NCI-H526 (cell line): ENCODE measurements at regions not wholly inside any gene's neighbourhood (a gene's known extent, or its start where the extent isn't known, plus 50 kb on each side); places are given as distances from the start of the nearest gene placed in this dataset.
A peak's percentile ranks its signal among the peaks of the same experiment; 100 is the strongest.

ENCODE experiments used
- DNase-seq, 2 experiments: peaks; one replicate each; lab custom pipeline; 2025; lab: John Stamatoyannopoulos, UW

DNA sequence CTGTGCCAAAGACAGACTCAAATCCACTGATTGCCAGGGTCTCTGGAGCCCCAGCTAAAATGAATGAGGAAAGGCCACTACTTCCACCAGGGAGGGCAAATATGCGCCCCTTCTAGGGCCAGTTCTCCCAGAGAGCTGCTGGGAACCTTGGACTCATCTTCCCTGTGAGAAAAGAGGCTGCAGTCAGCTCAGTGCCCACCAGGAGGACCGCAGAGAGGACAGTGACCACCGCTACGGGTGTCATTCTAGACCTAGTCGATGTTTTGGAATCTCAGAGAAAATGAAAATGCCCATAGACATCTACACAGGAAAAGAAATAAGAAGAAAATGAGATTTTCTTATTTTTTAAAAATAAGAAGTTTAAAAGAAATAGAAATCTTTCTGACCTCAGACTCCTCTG, 235.1 kb downstream of the UQCRFS1 start:
- DNase-seq: no peak

DNA sequence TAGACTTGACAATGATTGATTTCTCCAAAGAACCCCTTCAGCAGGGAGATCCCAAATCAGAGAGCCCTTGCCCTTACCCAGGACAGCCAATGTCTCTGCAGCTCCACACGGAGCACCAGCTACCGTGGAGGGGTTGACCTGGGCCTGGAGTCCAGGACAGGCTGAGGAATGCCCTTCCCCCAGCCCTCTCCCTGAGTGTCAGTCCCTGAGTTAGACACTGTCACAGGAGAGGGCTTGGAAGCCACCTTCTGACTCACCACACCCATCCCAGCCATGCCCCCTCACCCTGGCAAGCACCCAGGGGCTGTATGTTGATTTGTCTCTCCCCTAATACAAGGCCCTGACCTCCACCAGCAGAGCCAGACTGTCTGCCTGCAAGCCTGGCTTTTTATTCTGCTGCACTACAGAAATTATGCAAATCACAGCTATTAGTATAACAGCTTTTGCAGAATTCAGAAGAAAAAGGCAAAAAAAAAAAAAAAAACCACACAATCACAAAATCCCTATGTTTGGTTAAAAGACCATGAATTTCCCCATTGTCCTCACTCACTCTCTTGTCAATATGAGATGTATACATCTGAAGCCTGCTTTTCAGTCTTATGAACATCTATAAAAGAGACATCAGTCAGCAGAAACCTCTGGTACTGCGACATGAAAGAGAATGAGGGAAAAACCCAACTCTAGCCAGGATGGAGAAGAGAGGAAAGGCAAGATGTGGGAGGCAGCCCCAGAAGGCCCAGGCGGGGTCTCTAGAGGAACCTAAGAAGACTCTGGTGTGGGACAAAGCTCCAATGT, 240.7 kb downstream of the UQCRFS1 start:
- peak; percentile 66 to 72 for DNase-seq

DNA sequence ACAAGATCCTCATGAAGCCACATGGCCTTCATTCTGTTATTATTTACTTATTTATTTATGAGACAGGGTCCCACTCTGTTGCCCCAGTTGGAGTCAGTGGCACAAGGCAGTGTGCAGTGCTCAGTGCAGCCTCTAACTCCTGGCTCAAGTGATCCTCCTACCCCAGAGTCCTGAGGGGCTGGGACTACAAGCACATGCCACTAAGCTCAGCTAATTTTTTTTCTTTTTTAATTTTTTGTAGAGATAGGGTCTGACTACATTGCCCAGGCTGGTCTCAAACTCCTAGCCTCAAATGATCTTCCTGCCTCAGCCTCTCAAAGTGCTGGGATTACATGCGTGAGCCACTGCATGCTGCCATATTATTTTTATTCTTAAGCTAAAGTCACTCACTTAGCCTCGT, 241.4 kb downstream of the UQCRFS1 start:
- DNase-seq: no peak

DNA sequence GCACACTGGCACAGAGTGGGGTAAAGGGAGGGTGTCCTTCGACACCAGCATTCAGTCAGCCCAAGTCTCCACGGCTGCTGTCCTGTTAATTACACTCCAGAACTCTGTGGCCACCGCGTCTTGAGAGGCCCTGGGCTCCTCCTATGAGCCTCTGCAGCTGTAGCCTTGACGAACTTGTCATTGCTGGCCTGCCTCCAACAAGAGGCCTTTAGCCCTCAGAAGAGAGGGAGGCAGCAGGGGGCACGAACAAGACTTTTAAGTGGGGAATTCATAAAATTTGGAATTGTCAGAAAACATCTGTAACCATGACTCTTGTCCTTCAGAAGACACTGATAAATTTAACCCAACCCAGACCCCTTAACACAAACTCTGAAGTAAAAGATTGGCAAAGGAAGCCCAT, 241.9 kb downstream of the UQCRFS1 start:
- DNase-seq: no peak

DNA sequence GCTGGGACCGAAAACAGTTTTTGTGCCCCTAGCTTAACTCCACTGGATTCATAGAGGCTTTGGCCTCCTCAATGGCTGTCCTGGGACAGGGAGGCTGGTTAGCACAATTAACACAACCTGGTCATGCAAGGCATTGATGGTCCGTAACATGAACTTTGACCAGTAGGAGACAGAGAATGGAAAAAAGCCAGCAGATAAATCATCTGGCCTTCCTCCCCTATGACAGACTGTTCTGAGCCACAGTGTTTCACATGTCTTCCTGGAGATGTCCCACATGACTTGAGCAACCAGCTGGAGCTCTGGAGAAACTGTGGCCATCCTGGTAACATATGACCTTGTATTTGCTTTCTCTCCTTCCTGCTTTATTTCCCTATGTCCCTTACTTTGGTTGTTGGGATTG, 244.2 kb downstream of the UQCRFS1 start:
- no peak for DNase-seq

DNA sequence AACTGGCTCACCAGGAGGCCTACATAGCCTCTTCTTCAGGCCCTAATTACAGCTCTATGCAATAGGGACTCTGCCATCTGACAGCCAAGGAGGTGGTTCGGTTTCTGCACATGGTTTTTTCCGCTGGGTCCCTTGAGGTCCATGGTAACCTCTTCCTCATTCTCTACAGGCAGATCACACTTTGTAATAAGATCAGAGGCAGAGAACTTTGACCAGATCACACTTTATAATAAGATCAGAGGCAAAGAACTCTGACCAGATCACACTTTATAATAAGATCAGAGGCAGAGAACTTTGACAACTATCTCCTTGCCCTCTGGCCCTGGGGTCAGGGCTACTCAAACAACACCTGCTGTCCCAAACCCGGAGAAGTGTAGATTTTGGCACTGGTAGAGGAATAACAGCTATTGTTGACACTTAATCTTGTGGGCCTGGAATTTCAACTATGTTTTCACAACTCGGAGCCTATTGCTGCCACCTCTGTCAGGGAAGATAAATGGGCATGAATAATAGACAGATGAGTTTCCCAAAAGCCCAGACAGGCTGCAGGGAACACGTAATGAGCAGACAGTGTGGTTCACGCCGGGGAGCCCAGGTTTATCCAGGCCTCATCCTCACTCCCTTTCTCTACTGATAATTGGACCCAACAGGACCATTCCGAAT, 246.1 kb downstream of the UQCRFS1 start:
- DNase-seq: no peak

DNA sequence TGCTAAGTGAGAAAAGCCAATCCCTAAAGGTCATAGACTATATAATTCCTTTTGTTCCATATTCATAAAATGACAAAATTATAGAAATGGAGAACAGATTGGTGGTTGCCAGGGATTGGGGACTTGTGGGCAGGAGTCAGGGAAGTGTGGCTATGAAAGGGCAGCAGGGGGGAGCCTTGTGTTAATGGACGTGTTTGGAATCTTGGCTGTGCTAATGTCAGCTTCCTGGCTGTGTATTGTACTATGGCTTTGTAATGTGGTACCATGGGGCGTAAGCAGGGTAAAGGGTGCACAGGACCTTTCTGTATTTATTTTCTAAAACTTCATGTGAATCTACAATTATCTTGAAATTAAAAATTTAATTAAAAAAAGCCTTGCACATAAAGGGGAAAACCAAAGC, 248.5 kb downstream of the UQCRFS1 start:
- DNase-seq: no peak

DNA sequence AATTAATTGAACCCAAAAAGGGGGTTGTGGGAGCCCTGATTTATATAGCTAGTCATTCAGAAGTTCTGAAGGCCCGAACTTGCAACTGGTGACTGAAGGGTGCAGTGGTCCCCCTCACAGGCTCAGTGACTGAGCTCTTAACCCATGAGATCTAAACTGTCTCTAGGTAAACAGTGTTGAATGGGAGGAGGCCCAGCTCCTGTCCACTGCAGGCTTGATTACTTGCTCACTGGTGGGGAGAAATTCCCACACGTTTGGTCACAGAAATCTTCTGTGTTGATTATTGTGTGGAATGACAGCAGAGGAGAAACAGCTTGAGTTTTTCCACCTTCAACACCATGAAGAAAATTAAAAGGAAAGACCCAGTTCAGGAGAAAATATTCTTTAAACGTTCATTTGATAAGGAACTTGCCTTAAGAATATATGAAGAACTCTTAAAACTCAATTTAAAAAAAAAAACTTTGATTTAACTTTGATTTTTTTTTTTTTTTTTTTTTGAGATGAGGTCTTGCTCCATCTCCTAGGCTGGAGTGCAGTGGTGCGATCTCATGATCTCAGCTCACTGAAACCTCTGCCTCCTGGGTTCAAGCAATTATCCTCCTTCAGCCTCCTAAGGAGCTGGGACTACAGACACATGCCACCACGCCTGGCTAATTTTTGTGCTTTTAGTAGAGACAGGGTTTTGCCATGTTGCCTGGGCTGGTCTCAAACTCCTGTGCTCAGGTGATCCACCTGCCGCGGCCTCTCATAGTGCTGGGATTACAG, 249.3 kb downstream of the UQCRFS1 start:
- no peak for DNase-seq

DNA sequence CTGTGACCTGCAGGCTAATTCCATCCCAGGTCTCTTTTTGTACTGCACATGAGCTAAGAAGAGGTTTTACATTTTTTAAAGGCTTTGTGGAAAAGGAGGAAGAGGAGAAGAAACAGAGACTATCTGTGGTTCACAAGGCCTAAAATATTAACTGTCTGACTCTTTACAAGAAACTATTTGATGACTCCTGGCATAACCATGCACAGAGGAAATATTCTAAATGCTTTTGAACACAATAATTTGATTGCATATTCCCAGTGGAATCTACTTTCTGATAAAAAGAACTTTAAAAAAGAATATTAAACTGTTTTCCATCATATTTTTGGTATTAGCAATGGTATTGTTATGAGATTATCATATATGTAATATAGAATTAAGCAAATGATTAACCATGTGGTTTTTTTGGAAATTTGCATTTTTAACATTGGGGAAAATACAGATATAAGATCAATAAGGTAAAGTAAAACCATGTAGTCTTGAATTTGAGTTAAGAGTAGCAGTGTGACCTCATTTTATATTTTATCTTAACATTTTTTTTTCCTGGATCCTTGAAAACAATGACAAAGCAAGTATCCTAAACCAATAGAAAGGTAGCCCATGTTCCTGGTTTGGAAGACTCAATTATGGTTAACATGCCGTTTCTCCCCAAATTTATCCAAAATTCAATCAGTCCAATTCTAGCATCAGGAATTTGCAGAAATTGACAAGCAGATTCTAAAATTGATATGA, 251.0 kb downstream of the UQCRFS1 start:
- DNase-seq: no peak

DNA sequence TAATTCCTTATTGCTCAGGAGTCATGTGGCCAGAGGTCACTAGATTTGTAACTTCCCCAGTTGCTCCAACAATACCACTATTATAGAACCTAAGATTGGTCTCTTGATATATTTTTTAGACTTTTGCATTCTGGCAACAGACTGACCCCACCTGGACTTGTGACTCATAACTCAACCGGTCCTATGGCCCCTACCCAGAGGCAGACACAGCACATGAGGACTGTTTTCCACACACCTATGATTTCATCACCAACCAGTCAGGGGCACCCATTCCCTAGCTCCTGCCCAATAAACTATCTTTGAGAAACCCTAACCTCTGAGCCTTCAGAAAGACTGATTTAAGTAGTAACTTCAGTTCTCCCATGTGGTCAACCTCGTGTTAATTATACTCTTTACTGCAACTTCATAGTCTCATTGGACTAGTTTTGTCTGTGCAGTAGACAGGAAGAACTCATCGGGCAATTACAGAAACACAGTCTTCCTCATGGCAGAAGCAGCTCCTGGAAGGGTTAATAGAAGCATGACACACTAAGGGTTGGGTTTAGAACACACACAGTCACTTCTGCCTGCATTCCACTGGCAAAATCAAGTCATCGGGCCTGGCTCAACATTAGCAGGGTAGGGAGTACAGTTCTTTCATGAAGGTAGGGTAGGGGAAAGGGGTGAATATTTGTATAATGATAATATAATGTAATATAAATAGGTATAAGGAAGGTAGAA, 251.8 kb downstream of the UQCRFS1 start:
- no peak for DNase-seq

DNA sequence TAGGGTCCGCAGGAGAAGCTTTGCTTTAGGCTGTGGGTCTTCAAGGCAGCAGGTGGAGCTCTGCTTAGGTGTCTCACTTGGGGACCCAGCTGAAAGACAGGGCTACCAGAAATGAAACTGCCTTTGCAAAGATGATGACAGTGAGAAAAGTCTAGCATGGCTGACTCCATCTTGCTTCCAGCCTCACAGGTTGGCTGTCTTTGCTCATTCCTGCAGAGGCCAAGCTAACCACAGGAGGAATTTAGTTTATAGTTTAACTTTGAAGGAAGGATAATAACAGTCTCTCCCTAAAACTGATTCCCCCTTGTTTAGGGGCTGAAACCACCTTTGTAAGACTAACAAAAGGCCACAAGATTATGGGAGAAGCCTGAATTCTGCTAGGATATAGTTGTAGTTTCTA, 252.4 kb downstream of the UQCRFS1 start:
- no peak for DNase-seq

DNA sequence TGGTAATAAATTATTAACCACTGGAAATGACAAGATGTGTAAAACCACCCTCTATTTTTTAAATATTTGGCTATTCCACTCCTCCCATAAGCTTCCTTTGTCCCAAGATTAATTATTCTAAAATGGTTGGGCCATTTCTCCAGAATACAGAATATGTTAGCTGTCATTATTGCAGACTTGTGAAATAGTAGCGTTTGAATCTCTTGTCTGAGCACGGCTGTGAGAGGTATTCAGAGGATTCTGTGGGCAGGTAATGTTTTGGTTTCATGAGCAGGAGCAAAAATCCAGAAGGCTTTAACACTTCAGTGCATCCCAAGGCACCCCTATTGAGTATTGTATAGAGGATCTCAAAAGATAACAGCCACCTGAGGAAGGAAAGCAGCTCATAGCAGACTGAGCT, 256.0 kb downstream of the UQCRFS1 start:
- DNase-seq: no peak

DNA sequence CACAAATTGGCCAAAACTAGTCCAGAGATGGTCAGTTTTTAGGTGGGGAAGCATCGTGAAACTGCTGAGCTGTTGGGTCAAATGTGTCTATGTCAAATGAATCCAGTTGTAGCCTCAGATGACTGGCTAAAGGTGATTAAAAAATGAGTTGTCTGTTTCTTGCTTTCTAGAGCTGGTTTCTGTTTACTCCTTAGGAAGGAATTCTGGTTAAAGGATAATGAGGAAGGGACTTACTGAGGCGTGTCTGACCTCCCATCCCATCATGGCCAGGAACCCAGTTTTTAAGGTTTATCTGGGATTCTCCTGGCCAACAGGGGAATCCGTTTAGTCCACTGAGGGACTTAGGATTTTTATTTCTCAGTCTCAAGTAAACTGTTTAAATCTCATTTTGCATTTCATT, 256.5 kb downstream of the UQCRFS1 start:
- no peak for DNase-seq

DNA sequence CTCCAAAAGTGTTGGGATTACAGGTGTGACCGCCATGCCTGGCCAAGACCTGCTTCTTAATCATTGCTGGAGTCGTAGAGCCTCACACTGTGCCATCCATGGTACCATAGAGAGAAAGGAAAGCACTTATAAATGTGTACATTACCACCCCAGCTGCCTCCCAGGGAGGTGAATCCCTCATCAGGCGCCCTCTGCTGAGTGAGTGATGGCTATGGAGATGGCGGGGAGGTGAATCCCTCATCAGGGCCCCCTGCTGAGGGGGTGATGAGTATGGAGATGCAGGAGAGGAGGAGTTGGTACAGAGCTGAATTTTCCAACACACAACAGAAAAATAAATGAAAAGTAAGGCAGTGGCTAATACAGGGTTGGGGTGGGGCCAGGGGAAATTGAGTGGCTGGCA, 263.4 kb downstream of the UQCRFS1 start:
- DNase-seq: no peak

DNA sequence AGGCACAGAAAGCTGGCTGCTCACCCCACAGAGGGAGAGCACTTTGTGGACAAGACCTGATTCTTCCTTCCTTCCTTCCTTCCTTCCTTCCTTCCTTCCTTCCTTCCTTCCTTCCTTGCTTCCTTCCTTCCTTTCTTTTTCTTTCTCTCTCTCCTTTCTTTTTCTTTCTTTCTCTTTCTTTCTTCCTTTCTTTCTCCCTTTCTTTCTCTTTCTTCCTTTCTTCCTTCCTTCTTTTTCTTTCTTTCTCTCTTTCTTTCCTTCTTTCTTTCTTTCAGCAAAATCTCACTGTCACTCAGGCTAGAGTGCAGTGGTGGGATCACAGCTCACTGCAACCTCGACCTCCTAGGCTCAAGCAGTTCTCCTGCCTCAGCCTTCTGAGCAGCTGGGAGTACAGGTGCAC, 263.9 kb downstream of the UQCRFS1 start:
- no peak for DNase-seq

DNA sequence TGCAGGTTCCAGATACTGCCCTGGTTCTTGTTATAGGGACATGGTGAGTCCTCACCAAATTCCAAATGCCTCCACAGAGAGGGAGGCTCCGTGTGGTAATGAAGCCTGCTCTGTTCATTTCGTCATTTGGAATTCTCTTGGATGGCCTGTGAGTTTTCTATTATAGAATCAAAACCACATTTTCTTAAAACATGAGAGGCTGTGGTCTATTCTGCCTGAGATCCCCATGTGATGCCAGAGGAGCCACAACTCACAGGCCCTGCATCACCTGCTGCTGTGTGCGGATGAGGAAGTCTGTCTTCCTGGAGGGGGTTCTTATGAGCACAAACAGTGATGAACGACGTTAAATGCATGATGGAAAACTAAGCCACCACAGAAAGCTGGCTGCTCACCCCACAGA, 264.4 kb downstream of the UQCRFS1 start:
- no peak for DNase-seq

DNA sequence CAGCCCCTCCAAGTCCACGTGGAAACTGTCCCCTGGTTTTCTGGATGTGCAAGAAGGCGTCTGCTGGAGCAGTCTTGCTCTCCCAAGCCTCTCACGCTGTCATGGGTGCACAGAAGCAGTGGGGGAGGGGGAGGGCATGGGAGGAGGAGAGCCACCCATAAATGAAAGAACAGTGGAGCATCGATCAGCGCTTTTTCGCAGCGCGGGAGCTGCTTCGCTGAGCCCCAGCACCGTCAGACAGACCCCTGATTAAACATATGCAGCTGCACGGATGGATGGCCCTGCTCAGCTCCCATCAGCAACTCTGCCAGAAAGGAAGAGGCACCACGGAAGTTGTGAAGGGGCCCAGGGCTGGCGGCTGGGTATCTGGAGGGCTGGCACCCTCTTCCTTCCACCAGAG, 264.9 kb downstream of the UQCRFS1 start:
- peak in 1 of 2 experiments; percentile 8 for DNase-seq

DNA sequence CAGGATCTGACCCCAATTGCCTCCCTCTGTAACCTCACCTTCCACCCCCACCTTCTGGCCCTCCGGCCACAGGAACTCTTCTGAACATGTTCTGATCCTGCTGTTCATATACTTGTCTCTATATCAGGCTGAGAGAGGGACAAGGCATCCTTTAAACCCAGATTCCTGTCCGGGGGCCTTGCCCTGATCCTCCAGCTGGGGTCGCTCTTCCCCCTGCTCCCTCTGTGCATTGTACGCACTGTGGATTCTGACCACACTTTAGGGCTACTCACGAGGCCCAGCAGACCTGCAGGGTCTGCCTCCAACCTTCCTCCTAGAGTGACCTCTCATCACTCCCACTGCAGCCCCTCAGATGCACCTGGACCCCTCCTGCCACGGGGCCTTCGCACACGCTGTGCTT, 269.3 kb downstream of the UQCRFS1 start:
- DNase-seq: no peak

DNA sequence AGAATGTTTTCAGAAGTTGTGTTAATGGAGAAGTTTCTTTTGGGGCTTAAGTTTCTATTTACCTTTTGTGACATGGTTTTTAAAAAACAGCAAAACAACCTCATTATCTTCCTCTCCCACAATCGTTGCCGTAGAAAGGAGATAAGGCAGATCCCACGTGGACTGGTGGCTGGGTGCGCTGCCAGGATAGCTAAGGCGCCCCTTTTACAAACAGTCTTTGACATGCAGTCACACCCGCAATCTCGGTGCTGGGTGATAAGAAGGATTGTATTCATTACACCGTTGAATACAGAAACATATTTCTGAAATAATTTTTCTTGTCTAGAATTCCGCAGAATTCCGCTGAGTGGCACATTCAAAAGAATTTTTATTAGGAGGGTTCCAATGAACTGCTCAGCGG, 271.1 kb downstream of the UQCRFS1 start:
- no peak for DNase-seq

DNA sequence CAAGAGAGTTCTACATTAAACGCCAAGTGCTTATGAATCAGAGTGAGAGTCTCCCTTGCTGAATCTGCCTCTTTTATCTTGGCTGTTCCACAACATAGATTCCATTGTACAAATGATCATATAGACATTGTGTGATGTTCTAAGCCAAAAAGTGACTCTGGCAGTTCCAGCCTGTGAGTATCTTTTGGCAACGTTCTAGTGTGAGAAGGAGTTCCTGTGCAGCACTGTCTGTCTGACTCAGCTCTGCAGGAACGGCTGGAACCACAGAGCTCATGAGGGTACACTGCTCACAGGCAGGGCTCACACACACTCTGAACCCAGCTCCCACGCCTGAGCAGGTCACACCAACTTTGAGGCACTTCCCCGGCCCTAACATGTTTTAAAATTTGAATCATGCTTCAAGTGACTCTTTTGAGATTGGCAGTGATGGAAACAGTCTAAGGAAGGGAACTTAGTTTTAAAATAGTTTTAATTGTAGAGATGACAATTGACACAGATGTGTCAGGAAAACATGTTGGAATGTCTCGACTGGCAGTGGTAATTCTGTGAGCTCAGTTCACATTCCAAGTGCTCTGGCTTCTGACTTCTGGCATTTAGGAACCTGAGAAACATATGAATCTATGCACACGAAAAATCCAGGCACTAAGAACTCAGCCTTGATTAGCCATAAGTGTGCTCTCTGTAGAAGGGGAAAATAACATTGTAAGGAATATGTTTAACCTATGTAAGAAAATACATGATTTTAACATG, 272.0 kb downstream of the UQCRFS1 start:
- no peak for DNase-seq

DNA sequence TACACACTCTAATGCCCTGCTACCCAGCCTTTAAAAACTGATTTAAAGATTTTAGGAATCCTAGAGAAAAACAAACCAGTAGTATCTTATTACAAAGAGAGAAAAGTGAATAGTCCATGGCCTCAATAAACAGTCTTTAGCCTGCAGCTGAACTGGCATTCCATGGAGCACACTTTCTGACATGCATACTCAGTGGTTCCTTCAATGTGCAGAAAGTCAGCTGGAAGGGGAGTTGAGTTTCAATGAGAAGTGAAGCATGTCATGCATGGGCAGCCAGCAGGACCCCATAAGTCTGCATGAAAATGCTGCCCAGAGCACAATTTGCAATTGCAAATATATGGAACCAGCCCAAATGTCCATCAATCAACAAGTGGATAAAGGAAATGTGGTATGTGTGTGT, 273.7 kb downstream of the UQCRFS1 start:
- DNase-seq: no peak
